Effector CD4-positive, alpha-beta T cell (primary cell): ENCODE measurements at regions not wholly inside any gene's neighbourhood (a gene's known extent, or its start where the extent isn't known, plus 50 kb on each side); places are given as distances from the start of the nearest gene placed in this dataset.

Experiments
- DNase-seq: peaks from one replicate; pipeline ENCODE4 v3.0.0-alpha.2; 2020

DNA sequence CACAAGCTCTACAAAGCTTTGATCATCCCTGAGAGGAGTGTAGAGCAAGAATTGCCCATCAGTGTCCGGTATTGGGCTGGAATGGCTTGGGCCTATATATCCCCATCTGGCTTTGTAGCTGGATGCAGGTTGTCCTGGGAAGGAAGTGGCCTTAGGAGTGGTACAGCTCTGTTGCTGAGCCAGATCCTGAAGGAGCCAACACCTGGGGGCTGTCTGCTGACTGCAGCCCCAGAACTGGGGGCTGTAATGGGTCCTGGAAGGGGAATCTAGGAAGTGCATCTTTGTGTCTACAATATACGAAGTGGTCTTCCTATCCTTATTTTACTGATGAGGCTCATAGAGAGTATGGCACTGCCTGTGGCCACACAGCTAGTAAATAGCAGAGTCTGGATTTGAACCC, 145.9 kb downstream of the CDC5L start:
- DNase-seq, result no peak

DNA sequence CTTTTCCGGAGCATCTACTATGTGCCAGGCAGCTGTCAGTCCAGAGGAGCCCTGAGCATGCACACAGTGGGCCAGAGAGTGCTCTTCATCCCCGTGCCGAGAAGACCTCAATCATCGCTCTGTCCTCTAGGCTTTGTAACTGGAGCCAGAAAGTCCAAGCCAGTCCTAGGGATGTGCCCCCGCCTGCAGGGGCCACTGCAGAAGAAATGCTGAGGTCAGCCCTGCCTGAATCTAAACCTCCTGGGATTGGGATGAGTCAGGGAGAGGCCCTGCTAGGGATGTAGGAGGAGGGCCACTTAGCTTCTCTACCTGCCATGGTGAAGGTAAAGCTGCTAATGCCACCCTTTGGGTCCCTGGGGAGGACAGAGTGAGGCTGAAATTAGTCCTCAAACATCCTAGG, 146.8 kb downstream of the CDC5L start:
- no peak for DNase-seq

GRCh38 chr6:44535446-44535845, 147.9 kb downstream of the CDC5L start:
- DNase-seq, result no peak

GRCh38 chr6:44535967-44536366, 148.5 kb downstream of the CDC5L start:
- no peak for DNase-seq

DNA sequence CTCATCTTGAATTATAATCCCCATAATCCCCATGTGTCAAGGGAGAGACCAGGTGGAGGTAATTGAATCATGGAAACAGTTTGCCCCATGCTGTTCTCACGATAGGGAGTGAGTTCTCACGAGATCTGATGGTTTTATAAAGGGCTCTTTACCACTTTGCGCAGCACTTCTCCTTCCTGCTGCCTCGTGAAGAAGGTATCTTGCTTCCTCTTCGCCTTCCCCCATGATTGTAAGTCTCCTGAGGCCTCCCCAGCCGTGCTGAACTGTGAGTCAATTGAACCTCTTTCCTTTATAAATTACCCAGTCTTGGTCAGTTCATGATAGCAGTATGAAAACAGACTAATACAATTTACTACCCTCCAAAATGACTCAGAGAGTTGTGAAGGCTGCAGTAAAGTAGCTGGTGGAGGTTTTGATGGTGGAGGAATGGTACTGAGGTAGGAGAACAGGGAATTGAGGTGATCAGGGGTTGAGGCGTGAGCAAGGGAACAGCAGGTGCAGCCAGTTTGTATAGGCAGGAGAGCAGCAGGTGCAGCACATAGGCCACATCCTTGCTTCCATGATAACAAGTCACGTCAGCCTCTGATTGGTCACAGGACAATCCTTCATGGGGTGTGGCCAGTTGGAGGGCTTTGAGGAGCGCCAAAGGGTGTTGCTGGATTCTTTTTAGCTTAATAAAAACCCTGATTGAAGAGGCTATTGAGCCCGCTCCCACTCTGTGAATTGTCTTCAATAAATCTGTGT, 150.0 kb downstream of the CDC5L start:
- DNase-seq, result no peak

GRCh38 chr6:44538131-44538806, 150.8 kb downstream of the CDC5L start:
- DNase-seq, result no peak

DNA sequence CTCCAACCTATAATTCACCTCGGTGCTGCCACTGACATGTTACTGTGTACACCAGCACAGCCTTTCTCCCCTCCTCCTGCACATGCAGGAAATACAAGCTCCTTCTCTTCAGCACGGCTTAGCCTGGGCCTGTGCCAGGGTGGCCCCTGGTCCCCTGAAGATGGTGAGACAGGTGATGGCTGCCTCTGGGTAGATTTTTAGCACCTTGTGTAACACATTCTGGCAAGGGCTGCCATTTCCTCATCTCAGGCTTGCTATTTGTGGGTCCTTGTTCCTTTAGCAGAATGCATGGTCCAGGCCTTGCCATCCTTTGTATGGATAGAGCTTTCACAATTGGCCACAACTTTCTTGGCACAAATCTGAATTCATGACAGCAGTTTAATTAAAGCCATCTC, 151.3 kb downstream of the CDC5L start:
- no peak for DNase-seq

GRCh38 chr6:44539701-44540355, 152.3 kb downstream of the CDC5L start:
- no peak for DNase-seq

DNA sequence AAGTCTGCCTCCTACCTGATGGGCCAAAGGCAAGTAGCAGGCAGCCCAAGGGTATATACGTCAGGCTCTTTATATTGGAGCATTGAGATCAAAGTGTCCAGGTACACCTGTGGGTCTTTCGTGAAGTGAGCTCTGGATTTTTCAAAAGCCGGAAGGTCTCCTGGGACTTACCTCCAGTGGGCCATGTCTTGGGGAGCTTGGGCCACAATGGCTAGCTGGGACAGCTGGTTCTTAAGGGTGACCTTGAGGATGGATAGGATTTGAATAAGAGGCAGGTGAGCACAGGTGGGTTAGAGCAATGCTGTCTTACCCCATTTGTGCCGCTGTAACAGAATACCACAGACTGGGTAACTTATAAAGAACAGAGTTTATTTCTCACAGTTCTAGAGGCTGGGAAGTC, 153.4 kb downstream of the CDC5L start:
- DNase-seq, result no peak

DNA sequence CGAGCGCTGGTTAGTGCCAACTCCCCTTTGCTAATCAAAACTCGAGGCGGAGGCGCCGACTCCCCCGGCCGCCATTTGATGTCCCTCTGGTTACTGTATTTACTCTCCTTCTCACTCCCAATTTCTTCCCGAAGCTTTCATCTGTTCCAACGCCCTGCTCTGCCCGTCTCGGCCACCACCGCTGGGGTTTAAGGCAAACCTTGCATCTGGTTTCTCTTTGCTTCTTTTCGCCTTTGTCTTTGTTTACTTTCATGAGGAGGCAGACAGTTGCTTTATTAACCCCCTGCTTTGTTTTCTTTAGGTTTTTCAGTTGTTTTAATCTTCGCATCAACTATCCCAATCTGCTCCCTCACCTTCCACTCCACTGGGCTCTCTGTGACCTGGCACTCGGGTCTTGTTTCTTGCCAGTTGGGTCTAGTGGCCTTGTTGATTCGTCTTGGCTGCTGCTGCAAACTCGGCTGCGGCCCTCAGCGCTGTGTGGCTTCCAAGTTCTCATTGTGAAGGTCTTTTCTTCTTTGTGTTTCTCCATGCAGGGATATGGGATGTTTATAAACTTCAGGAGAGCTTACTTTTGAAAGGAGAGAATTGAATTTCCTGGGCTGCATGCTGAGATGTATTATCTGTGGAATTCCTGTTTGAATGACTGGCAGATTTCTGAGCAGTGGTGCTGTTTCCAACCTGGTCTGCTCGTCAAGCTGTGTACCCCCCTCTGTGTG, 155.1 kb downstream of the CDC5L start:
- DNase-seq, result no peak

DNA sequence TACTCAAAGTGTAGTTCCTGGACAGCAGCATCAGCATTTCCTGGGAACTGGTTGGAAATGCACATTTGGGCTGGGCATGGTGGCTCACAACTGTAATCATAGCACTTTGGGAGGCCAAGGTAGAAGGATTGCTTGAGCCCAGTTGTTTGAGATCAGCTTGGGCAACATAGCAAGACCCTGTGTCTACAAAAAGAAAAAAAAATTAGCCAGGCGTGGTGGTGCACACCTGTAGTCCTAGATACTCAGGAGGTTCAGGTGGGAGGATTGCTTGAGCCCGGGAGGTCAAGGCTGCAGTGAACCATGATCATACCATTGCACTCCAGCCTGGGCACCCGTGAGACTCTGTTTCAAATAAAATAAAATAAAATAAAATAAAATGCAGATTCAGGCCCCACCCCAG, 156.2 kb downstream of the CDC5L start:
- no peak for DNase-seq

- DNase-seq, result no peak
Measured at GRCh38 chr6:44545224-44545623, 157.7 kb downstream of the CDC5L start.

- DNase-seq, result no peak
Measured at GRCh38 chr6:44548319-44548718, 160.8 kb downstream of the CDC5L start.

DNA sequence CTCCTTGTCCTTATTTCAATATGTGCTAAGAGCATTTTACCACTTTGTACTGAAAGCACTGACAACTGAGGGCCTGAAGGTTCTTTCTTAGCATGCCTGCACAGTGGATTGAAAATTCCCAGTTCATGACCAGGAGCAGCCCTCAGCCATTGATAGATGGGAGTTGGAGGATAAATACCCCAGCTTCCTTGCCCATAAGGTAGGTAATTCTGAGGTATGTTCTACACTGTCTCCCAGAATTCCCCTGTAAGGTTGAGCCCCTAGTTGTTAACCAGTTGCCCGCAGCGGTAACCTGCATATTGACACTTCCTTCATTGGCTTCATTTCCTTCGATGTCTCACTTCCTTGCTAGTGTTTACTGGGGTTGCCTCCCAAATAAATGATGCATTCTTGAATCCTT, 162.0 kb downstream of the CDC5L start:
- DNase-seq, result no peak

DNA sequence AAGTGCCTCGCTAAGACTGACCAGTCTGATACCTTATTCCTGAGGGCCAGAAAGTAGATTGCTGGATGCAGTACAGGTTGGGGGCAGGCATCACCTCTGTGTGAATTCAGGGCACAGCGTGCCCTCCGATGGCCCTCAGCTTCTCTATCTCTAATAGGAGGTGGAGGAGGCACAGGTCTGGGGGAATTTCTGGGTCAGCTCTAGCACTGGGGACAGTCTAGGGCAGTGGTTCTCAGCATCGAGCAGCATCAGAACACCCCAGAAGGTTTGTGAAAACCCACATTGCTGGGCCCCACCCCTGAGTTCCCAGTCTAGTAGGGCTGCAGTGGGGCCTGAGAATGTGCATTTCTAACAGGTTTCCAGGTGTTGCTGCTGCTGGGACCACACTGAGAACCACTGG, 166.7 kb downstream of the CDC5L start:
- no peak for DNase-seq

DNA sequence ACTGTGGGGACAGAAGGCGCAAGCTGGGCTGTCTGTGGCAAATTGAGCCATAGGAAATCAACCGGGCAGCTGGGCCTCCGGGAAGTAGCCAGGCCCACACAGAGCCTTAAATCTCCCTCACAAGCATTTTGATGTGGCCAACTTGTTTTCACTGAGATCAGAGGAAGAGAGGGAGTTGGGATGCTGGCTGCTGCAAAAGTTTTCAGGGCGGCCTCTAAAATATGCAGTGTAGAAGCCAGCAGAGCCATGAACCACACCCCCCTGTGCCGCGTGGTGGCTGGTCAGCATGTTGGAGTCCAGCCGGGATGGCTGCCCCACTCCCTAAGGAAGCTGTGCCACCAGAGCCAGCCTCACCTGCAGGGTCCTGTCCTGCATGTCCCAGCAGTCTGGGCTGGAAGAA, 167.4 kb downstream of the CDC5L start:
- no peak for DNase-seq

GRCh38 chr6:44556046-44556445, 168.5 kb downstream of the CDC5L start:
- no peak for DNase-seq

DNA sequence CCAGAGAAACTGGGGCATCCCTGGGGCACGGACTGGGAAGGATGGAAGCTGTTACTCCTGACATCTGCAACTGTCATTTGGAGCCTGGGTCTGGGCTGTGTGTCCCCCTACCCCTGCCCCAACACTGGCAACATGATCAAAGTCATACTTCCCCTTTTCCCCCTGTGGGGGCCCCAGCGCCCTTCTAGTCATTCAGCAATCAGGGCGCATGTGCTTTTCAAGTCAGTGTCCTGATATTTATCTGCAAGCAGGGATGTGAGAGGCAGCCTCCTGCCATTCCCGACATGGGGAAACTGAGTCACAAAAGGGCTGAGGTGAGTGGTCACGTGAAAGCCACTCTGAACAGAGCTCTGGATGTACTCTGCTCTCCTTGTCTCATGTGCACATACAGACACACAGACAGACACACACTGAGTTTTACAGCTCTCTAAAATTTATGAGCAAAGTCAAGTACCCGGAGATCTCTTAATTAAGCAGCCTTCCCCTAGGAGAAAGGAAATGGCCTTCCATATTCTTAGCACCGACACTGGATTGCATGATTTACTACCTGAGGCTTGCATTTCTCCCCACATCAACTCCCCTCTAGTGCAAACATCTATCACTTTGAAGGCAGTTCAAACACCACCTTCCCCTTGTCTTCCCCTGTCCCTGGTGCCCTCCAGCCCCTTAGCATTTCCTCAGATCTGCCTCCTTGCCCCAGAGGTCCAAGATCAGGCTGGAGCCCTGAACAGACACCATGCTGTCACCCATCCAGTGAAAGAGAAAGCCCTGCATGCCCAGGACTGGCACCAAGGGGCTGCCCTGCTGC, 170.7 kb downstream of the CDC5L start:
- no peak for DNase-seq

GRCh38 chr6:44558832-44559251, 171.3 kb downstream of the CDC5L start:
- DNase-seq, result no peak

DNA sequence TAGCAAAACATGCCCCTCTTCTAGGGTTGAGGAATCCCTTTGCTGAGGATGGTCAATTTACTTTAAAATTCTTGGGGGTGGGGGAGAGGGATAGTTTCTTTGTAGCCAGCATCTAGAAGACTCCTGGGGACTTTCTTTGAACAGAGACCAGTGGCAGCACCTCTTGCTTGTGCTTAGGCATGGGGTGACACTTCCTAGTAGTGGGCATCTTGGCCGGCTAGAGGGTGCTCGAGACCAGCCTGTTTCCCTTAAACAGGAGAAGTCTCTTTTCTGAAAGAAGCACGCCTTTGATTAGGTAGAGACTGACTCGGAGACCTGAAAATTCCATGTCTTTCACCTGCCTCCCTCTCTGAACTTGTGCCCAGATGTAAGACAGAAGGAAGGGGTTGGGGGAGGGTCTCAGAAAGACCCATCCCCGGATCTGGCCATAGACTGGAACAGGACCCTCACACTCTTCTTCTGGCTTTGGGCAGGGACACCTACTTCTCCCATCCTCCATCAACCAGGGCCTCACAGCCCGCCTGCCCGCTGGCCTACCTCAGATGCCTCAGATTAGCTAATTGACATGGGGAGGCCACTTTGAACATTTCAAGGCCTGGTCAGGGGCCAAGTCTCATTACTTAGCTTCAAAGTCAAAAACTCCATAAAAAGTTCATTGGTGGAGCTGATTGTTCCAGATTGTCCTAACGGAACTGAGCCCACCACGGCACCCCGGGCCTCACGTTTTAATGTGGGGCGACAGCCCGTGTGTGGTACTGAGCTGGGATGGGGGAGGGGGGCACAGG, 172.2 kb downstream of the CDC5L start:
- DNase-seq, result no peak

GRCh38 chr6:44560458-44561059, 173.1 kb downstream of the CDC5L start:
- DNase-seq, result no peak
